ENCODE measurements at regions not wholly inside any gene's neighbourhood (a gene's known extent, or its start where the extent isn't known, plus 50 kb on each side); places are given as distances from the start of the nearest gene placed in this dataset.

DNA sequence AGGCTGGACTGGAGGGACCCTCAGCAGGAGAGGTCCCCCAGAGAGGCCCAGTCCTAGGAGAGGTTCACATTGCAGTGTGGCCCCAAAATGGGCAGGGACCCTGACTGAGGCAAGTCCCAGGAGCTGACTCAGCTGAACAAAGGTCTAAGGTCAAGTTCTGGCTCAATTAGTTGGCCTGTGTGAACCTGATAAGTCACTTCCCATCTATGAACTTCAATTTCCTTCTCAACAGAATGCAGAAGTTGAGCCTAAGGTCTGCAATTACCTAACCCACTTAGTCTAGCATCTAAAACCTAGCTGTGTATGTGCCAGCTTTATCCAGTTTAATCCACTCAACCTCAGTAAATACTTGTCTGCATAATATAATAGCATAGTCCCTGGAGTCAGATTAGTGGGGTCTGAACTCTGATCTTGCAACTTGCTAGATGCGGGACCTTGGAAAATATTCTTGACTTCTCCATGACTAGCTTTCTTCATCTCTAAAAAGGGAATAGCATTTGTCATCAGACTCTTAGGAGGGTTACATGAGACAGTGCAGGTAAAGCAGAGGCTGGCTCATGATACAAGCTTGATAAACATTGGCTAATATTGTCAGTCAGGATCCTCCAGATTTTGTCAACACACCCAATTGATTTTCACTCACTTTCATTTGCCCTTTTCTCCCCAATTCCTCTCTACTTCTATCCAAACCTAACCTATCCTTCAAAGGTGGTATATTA lies 465.5 kb downstream of the INSC start:
- no peak for DNase-seq (ENCODE audit: low read depth, low spot score)

DNA sequence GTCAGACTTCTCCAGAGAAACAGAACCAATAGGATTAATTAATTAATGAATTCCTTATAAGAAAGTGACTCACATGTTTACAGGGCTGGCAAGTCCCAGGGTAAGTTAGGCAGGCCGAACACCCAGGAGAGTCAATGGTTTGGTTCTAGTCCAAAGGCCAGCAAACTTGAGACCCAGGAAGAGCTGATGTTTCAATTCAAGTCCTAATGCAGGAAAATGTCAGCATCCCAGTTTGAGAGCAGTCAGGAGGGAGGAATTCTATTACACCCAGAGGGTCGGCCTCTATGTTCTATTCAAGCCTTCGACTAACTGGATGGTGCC lies 466.0 kb downstream of the INSC start:
- no peak for DNase-seq (ENCODE audit: low read depth, low spot score)

DNA sequence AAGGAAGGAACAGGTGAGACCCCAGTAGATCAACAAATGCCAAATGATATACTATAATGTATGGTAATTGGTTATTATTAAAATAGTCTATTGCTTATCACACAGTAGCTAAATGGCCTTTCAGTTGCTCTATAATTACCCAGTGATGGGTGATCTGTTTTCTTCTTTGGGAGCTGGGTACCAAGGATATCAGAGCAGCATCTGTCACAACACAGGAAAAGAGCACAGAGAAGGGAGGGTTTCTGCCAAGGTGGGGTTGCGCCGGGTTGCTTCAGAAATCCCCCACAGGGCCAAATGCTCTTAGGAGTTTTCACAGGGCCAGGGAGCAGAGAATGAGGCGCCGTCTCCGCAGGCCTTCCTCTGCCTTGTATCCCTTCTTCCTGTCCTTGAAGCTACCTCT lies 469.4 kb downstream of the INSC start:
- no peak for DNase-seq (ENCODE audit: low read depth, low spot score)

DNA sequence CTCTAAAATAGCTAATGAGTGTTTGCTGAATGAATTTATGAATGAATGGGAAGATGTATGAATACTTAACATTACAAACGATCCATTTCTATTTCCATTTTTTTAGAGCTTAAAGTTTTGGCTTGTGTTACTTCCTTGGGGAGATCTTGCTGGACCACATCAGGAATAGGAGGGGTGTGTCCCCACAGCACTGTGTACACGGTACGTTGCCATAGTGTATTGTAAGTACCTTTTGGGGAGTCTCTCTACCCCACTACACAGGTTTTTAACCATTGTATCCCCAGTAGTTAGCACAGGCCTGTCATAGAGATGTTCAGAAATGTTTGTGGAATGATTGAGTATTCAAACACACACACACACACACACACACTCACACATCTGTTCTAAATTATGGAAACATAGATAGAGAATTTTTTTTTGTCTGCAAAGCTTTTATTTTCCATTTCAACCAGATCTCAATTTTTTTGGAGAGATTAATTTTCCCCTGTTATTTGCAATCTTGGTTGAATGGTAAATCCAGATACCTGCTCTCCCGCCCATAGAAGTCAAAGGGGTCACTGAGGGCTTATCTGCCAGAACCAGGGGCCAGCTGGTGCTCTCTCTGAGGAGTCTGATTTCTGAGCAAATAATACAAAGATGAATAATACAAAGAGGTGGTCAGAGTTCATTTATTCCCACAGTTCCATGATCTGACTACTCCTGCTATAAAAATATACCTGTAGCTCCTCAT lies 471.0 kb downstream of the INSC start:
- DNase-seq (ENCODE audit: low read depth, low spot score): no peak

DNA sequence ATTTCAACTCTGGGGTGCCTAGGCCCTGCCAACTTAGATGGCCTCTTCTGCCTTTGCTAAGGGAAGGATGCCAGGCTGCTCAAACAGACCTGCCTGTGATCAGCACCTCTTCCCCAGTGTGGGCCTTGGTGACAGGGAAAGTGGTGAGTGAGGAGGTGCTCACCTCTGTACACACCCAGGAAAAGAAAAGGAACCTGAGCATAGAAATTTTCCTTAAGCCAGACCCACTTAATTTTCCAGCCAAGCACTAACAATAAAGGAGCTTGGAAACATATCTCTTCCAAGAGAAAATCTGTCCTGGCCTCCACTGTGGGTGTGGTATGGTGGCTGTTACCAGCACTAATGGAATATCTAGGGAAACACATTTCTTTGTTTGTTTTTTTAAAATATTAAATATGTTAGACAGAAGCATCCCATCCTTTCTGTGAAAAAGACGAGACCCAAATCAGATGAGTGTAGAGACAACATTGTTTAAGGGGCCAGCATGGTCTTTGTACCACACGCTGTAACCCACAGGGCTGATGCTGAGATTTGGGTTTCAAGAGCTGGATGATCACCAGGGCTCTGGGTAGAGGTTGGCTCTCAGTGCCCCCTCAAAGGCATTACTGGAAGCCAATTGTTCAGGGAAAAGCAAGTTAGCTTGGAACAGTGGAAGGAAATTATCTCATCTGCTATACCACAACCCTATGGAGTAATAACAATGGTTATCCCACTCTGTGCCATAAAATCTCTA lies 472.2 kb downstream of the INSC start:
- no peak for DNase-seq (ENCODE audit: low read depth, low spot score)

DNA sequence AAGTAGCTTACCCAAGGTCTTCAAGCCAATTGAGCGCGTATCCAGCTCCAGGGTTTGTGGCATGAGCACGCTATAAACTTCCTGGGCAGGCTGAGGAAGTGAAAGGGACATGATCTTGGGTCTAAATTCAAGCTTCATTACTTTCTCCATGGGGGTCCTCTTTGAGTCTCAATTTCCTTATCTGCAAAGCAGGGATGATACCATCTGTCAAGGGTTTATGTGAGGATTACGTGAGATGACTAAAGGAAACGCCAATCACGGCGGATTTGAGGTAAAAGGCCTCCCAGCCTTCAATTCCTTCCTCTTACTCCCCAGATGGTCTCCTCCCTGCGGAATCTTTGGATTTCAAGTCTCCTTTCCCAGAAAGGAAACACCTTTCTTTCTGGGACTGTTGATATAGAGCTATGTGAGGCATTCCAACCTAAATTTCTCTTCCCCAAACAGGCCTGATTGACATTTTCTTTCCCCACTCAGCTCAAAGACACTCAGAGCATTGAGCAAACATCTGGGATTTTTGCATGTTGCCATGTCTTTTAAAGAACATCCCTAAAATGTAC lies 474.4 kb downstream of the INSC start:
- no peak for DNase-seq (ENCODE audit: low read depth, low spot score)

DNA sequence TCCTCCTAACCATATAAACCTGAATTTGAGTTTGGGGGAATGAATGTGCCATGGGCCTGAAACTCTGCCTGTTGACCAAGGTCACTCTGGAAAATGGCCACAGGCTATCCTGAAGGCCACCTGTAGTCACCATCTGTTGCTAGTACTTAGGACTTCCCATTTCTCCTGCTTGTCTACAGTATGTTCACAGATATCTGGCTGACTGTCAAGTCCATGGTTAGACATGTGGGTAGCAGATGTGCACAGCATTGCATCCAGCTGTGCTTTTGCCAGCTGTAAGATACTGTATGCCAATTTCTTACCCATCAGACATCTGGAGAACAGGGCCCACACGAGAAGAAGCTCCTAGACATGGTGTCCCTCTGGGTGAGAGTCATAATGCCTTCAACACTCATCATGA lies 475.4 kb downstream of the INSC start:
- DNase-seq (ENCODE audit: low read depth, low spot score): no peak

DNA sequence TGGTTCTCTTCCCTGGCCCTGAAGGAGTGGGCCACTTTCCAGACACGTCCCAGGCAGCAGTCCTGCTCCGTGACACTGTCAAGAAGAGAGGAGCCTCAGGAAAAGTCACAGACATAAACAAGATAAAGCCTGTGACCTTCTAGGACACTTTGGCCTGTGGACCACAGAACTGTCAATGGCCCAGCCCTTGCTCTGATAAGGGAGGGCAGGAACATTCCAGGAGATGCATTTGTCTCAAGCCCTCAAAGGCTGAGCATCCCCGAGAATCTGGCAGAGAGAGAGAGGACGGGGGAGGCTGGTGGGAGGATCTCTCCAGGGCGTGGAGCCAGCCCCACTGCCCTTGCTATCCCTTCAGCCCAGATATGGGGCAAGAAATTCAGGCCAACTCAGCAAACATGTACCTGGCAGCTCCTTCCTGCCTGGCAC lies 476.4 kb downstream of the INSC start:
- DNase-seq (ENCODE audit: low read depth, low spot score): no peak

DNA sequence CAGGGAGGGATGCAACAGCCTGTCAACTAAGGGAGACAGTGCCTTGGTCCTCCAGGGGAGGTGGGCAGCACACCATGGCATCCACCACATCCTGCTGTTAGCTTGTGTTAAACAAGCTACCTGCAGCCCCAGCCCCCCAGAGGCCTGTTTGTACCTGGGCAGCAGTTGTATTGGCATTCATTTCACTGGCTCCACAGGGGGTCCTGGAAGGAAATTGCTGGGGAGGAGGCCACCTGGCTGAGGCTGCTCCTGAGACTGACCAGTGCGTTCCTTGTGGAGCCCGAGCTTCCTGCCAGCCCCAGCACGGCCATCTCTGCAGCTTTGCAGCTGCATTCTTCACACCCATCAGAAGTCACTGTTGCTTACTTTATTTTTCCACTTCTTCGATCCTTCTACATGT lies 479.9 kb downstream of the INSC start:
- peak; percentile 42 for DNase-seq (ENCODE audit: low read depth, low spot score)

DNA sequence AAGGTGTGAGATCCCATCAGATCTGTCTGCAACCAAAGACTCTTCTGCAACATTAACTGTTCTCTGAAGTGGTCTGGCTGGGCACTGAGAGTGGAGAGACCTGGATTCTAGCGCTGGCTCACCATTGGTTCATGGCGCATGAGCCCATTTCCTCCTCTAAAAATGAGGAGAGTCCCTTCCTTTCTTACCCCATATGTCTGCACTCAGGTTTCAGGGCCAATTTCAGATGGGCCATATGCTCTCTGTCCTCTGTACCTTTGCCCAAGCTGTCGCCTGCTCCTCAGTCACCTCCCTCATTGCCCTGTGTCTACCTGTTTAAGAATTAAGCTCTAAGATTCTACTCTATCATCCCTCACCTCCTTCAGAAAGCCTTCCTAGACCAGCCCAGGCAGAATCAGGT lies 484.7 kb downstream of the INSC start:
- DNase-seq (ENCODE audit: low read depth, low spot score): no peak

DNA sequence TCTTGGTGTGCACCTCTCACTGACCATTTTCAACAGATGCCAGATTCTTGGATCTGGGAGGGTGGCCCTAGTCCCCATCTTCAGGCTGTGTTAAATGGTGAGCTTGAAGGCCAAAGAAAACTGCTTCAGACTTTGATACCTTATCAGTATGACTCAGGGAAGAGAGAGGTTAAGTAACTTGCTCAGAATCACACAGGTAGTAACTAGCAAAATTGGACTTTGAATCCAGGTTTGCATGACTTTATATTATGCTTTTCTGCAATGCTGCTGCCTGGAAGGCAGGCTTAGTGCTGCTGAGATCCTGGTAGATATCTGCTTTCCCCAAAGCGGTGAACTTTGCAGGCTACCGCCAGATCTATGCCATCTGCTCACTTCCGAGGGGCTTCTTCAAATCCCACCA lies 487.3 kb downstream of the INSC start:
- DNase-seq (ENCODE audit: low read depth, low spot score): no peak

DNA sequence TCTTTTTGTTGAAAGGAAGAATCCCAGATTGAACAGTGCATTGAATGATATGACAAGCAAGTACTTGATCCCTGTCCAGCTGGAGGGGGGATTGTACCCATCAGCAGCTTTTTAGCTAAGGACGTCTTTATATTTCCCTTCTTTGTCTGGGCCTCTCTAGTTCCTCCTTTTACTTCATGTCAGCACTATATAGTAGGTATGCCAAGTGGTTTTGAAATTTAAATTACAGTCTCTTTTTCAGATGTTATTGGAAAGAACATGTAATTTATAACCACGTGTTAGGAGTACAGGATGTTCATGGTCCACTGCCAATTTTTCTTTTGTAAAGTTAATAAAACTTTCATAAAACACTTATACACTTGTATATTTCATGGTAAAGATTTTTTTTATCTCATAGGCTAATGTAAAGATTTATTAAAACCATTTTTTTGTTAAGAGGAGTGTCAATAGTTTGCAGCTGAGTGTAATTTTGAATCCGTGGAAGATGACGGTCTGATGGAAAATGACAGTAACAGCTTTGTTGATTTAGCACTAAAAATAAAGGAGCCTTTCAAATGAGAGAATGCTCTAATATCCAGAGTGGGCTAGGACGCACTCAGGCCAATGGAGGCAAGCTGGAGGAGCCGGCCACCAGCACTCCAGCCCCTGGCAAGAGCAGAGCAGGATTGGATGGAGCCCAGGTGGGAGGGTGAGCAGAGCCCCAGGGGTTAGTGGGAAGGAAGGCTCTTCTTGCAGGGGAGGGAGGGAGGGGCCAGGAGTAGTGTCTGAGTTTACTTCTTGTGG lies 488.3 kb downstream of the INSC start:
- no peak for DNase-seq (ENCODE audit: low read depth, low spot score)

DNA sequence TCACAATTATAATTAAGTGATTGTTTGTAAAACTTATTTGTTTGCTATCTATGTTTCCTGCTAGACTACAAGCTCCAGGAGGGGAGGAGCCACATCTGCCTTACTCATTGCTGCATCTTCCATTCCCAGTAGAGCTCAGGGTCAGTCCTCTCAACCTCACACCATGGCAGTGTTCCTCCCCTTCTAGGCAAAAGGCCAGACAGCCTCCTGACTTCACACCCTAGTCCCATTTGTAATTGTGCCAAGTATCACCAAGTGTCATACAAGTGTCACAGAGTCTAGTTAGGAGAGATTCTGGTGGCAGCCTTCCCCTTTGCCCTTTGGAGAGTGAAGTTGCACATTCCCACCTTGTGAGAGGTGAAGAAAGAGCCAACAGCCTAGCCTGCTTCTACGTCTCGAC lies 490.4 kb downstream of the INSC start:
- no peak for DNase-seq (ENCODE audit: low read depth, low spot score)

DNA sequence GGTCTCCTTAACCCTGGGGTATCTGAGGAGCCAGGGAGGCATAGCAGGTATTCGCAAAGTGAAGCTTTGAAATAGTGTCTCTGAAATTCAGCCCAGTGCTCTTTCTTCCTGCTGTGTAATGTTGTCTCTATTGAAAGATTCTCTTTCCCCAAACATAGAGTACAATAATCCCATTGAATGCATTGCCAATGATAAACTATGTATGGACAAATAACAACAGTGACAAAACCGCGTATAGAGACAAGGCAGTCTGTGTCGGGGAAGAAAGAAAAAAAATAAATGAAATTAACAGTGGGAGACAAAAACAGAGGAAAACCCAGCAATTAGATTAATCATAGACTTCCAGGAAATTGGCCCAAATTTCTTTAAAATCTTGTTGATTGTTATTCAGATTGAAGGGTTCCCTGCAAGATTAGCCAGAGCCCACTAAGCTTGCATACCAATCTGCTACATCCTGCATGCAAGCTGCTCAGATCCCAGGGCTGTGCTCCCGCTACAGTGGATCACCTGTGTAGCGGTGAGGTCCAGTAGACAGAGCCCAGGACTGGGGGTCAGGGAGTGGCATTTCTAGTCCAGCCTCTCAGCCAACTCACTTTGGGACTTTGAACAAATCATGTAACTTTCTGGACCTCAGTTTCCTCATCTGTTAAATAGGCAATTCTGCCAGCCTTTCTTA lies 492.8 kb downstream of the INSC start:
- peak; percentile 23 for DNase-seq (ENCODE audit: low read depth, low spot score)

DNA sequence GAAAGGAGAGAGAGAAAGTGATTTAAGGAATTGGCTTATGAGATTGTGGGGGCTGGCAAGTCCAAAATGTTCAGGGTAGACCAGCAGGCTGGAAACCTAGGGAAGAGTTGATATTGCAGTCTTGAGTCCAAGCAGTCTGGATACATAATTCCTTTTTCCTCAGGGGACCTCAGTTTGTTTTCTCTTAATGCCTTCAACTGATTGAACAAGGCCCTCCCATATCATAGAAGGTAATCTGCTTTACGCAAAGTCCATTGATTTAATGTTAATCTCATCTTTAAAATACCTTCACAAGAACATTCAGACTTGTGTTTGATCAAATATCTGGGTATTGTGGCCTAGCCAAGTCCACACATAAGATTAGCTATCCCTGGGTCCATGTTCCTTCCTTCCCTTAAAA lies 494.7 kb downstream of the INSC start:
- DNase-seq (ENCODE audit: low read depth, low spot score): no peak

DNA sequence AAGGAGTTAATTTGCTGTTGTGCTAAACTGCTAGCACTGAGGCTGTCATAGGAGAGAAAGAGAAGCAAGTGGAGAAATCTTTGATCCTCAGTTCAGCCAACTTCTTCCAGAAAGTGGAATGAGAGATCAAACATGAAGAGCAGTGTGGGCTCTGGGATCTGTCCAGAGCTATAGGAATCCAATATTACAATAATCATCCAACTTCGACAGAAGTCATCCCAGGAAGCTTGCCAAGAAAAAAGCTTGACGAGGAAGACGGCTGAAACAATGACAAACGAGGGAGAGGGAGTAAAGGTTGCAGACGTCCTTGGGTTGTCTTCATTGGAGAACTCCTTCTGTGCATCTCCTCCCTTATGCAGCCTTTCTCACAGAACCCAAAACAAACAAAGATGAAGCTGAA lies 496.2 kb downstream of the INSC start:
- DNase-seq (ENCODE audit: low read depth, low spot score): no peak

DNA sequence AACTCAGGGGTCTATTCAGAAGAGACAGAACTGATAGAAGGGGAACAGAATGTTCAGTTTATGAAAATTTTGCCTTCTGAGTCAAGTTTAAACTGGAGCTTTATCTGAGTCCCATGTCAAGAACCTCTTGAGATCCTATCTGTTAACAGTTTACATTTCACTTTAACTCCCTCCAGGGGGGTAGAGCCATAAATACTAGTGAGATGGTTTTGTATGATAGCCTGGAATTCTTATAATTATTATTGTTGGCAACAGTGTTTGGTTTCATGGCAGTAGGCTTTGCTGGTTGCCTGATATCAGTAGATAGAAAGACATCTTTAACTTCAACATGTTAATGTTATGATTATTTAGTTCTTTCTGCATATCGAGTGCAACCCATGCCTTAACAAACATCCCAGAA lies 498.5 kb downstream of the INSC start:
- no peak for DNase-seq (ENCODE audit: low read depth, low spot score)

DNA sequence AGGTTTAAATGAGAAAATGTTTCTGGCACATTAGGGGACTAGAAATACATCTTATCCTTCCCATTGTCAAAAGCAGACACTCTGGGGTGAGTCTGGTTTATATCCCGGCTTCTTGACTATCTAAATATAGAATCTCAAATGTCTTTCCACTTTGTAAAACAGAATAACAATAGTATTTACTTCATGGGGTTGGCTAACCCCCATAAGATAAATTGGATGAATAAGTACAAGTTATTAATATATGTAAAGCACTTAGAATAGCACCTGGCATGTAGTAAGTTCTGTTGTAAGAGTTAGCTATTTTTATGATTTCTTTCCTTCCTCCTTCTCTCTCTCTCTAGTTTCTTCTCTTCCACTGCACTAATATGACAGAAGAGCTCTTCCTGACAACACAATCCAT lies 499.1 kb downstream of the INSC start:
- DNase-seq (ENCODE audit: low read depth, low spot score): no peak

DNA sequence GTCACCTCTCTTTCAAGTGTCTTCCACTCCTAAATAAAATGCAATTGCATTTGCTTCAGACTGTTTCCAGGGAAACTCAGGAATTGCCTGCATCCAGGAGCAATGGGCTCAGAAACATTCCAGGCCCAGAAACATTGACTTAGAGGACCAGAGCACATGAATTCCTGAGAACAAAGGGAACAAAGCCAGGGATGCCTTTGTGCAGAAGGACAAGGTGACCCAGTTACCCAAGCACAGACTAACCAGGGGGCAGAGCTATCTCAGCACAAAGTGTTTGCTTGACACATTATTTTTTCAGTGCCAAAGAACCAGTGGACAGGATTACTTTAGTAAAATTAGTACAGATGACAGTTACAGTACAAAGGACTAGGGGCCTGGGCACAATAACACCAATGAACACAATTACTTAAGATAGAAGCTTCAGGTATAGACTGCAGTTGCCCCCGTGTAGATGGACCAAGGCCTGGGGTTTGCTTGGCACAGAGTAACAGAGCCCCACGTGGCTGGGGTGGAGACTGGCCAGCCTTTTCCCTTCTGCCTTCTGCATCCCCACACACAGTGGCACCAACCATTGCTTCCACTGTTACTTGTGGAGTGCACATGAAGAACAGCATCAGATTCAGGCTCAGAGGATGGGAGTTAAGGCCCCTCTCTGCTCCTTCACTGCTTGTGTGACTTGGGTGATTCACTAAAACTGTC lies 500.8 kb downstream of the INSC start:
- no peak for DNase-seq (ENCODE audit: low read depth, low spot score)
